Amygdala (tissue), 56 donors: ENCODE measurements at regions not wholly inside any gene's neighbourhood (a gene's known extent, or its start where the extent isn't known, plus 50 kb on each side); places are given as distances from the start of the nearest gene placed in this dataset.
A peak's percentile ranks its signal among the peaks of the same experiment; 100 is the strongest.

ENCODE experiments used
- DNase-seq, 56 donors: peaks; one replicate each; lab custom pipeline; 2025; lab: John Stamatoyannopoulos, UW

- DNase-seq, result peak in 43 of 56 donors; percentile 7 to 90 (median 51)
Measured at GRCh38 chr1:98051065-98051675, 130.3 kb upstream of the DPYD start.

- peak in 14 of 56 donors; percentile 2 to 40 (median 26) for DNase-seq
Measured at GRCh38 chr1:98049370-98050135, 128.7 kb upstream of the DPYD start.

- DNase-seq, result no peak
Measured at GRCh38 chr1:98048751-98049325, 128.0 kb upstream of the DPYD start.

- peak in 46 of 56 donors; percentile 6 to 79 (median 57) for DNase-seq
Measured at GRCh38 chr1:98048244-98048643, 127.4 kb upstream of the DPYD start.

- DNase-seq, result no peak
Measured at GRCh38 chr1:98047171-98047570, 126.3 kb upstream of the DPYD start.

GRCh38 chr1:98045767-98046641 is 125.2 kb upstream of the DPYD start:
- peak in 5 of 56 donors; percentile 10 to 32 (median 13) for DNase-seq

GRCh38 chr1:98045211-98045766 is 124.5 kb upstream of the DPYD start:
- DNase-seq, result peak in 5 of 56 donors; percentile 19 to 56 (median 33)

DNA sequence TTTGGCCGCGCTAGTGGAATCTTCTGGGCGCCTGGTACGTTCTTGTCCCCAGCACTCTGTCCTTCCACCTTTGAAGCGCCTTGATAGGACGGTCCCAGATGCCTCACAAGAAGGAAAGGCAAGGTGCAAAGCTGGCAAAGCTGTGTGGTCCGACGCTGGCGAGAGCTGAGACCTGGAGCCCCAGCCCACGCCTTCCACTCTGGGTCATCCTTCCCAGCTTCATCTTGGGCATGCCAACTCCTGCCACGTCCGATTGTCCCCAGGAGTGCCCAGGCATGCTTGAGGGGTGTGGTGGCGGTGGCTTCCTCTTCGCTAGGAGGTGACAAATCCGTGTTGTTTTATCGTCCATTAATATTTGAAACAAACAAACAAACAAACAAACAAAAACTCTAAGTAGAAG is 123.9 kb upstream of the DPYD start:
- peak in 4 of 56 donors; percentile 9 to 56 (median 20) for DNase-seq

DNA sequence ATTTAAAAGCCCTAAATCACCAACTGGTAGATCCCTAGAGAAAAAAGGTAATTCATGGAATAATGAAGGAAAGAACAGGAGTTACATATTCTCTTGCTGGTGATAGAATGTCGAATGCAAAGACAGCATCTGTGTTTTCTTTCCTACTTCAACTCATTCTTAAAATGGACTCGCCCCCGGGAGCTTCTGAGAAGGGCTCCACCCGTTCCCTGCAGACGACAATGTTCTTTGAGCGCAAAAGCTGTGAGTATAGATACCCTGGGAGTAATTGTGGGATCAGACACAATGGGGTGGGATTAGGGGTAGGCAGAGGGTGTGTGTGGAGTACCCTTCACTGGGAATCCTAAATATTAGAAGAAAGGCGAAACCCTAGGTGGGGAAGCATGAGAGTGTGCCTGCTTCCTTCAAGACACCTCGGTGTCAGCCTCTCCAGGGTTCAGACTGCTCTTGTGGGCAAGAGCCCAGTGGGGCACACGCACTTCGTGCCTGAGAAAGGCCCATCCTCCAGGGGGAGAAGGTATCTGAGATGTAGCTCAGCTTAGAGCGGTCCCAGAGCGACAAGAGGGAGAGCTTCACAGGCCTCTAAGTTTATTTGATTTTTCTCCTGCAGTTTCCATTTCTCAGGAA is 123.3 kb upstream of the DPYD start:
- DNase-seq, result peak in 1 of 56 donors; percentile 2

- peak in 1 of 56 donors; percentile 12 for DNase-seq
Measured at GRCh38 chr1:98035602-98036002, 114.8 kb upstream of the DPYD start.

GRCh38 chr1:98034505-98034904 is 113.7 kb upstream of the DPYD start:
- no peak for DNase-seq

DNA sequence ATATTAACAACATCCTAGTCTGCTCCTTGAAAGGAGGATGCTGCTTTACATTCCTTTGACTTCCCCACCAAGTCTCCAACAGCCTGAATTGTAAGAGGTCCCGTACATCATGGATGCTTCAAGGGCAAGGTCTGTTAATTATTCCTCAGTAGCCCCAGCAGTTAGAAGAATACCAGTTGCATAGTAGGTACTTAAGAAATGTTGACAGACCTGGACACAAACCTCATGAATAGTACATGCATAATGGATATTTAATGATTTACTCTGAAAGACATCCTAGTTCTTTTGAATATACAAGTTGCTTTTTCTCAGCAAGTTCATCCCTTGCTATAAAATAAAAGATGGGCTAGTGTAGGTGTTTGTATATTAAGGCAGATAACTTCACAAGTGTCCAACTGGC is 112.1 kb upstream of the DPYD start:
- no peak for DNase-seq

DNA sequence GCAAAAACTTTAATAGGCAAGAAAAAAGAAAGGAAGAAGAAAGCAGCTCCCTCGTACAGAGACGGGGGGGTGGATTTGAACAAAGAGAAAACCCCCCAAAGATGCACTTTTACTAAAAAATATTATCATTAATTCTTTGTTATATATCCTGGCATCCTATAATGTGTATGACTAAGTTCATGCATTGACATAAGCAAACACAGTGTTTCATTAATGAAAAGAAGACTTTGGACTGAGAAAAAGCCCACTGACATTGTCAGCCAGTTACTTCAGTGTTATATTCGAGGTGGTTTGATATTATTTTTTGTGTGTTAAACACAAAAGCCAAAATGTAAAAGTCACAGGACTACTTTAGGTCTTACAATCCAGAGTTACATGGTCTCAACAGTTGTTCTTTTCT is 110.1 kb upstream of the DPYD start:
- DNase-seq, result no peak

GRCh38 chr1:98030483-98030882 is 109.6 kb upstream of the DPYD start:
- no peak for DNase-seq

- no peak for DNase-seq
Measured at GRCh38 chr1:98028800-98029199, 108.0 kb upstream of the DPYD start.

DNA sequence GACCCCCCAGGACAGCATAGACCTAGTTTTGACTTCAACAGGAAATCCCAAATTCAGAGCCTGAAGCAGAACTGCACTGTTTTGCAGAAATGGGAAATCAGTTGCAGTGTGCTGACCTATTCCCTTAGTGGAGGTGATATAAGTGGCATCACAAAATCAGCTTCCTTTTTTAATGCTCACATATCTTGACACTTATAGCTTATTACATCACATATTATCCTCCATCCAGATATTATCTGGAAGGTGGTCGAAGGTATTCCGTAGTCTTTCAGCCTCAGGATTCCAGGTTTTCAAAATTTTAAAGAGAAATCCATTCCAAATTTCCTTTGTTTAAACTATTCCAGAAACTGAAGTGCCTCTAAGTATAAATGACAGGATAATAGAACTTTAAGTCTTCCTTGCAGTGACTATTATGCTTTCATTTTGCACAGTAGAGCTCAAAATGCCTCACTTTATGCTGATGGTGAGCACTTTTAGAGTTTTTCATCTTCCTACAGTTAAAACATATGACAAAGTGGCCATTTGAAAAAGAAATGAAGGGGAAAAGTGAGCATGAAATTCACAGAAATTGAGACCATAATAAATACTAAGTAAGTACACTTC is 106.4 kb upstream of the DPYD start:
- no peak for DNase-seq

DNA sequence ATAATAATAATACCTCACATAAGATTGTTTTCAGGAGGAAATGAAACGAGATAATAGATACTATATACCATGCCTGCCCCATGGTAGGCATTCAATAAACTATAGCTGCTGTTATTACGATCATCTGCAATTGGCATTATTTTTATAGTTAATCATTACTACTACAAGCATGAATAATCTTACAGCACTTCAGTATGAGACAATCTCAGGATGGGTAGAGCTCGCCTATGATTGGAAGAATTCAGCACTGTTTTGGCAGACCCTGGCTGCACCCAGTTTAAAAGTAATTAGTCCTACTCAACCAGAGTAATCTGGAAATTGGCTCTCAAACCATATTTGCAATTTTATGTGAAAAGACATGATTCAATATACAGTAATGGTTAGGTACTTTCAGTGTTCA is 105.0 kb upstream of the DPYD start:
- DNase-seq, result no peak

- no peak for DNase-seq
Measured at GRCh38 chr1:98021126-98021525, 100.3 kb upstream of the DPYD start.

GRCh38 chr1:98019747-98020146 is 98.9 kb upstream of the DPYD start:
- DNase-seq, result no peak

GRCh38 chr1:98018074-98018473 is 97.2 kb upstream of the DPYD start:
- DNase-seq, result no peak
